Adrenal gland (tissue), 9 donors: ENCODE measurements at regions not wholly inside any gene's neighbourhood (a gene's known extent, or its start where the extent isn't known, plus 50 kb on each side); places are given as distances from the start of the nearest gene placed in this dataset.

ENCODE experiments used
- DNase-seq, 7 donors: peaks; one replicate each; pipeline ENCODE4 v3.0.0-alpha.2; 2019 to 2020
- H3K27ac ChIP-seq, 5 donors: fragments of 200-600 bp; sonication (generic) in 4 of 5; 1 replicate in 3 of 5; 2 replicates in 2 of 5; pipeline versions ENCODE4 v1.5.1 to v1.8.0; 2016 to 2020; ENCODE audit warnings: mild to moderate bottlenecking in 1 of 5
- H3K27me3 ChIP-seq: fragments of 200-600 bp; 2 replicates; pipeline ENCODE4 v1.8.0; 2021
- H3K36me3 ChIP-seq, 2 donors: fragments of 200-600 bp; replicated peaks in 1 of 2; 1 replicate in 1 of 2; 2 replicates in 1 of 2; pipeline versions ENCODE4 v1.5.1 to v1.8.0; 2018 to 2022
- H3K4me1 ChIP-seq, 2 donors: fragments of 200-600 bp; replicated peaks in 1 of 2; 1 replicate in 1 of 2; 2 replicates in 1 of 2; pipeline versions ENCODE4 v1.5.1 to v1.8.0; 2018 to 2021
- H3K4me3 ChIP-seq, 4 donors: fragments of 200-600 bp; sonication (generic) in 3 of 4; one replicate each; pipeline ENCODE4 v1.5.1; 2016 to 2018
- H3K9me3 ChIP-seq, 3 donors: fragments of 200-600 bp; sonication (generic) in 1 of 3; replicated peaks in 1 of 3; 1 replicate in 2 of 3; 2 replicates in 1 of 3; pipeline versions ENCODE4 v1.5.1 to v1.8.0; 2016 to 2021
- CTCF ChIP-seq, 6 experiments: fragments of 450-650 bp in 4 of 6; fragments of 200-600 bp in 2 of 6; sonication (generic) in 1 of 6; IDR thresholded peaks; 1 replicate in 5 of 6; 2 replicates in 1 of 6; pipeline versions ENCODE4 v1.5.1 to v1.8.0; 2016 to 2021; ENCODE audit warnings: antibody characterized with exemption in 6 of 6, mild to moderate bottlenecking in 2 of 6, moderate library complexity in 1 of 6
- POLR2A ChIP-seq, 2 donors: fragments of 450-650 bp; IDR thresholded peaks; one replicate each; pipeline ENCODE4 v1.6.1; 2017; ENCODE audit warnings: antibody characterized with exemption in 2 of 2, mild to moderate bottlenecking in 2 of 2, moderate library complexity in 1 of 2
- WGBS, 4 donors: extraction: QIAGEN DNeasy Blood & Tissue Kit in 2 of 4; methylation state at CpG; one replicate each; pipeline versions ENCODE4 v1.1.5 to v1.1.7; 2013 to 2017; 5-methylcytosine and 5-hydroxymethylcytosine counted together
- intact Hi-C, 2 donors: fragments of 100-400 bp; cut with DNase I; formaldehyde crosslinking; loops; one replicate each; pipeline versions ENCODE4 v1.14.1 to v1.15.0; 2022 to 2023
- donor health status: healthy with polysubstance abuse.
- donor health status: Bipolar disorder and iron deficiency.
- donor health status: DM: yes; HTN: yes; CAD: no.
- donor health status: DM: no; HTN: no; CAD: no.
- donor health status: DM: no; HTN: no; CAD: no.

- 40 to 68% (median 52%) methylated on average over 1 of the region's 1 CpG for WGBS, 4 donors
Measured at GRCh38 chr7:15000157-15000556, 97.6 kb upstream of the DGKB start.

GRCh38 chr7:14999331-14999730, 96.8 kb upstream of the DGKB start:
- DNase-seq, result no peak
- H3K4me3 ChIP-seq, result no peak overlapping the region
- no peaks in the 10 kb centered on the region for H3K4me1 ChIP-seq
- intact Hi-C loops, result no loop called here
- no peak overlapping the region for H3K27ac ChIP-seq
- 75 to 82% (median 80%) methylated on average over 2 of the region's 2 CpGs for WGBS, 4 donors
- H3K36me3 ChIP-seq, result no peaks in the 10 kb centered on the region
- no peaks in the 10 kb centered on the region for H3K9me3 ChIP-seq
- no peak for TF ChIP-seq CTCF (IDR thresholded peaks at IDR 0.05)
- TF ChIP-seq POLR2A (IDR thresholded peaks at IDR 0.05), result no peak
- H3K27me3 ChIP-seq, result no peaks in the 10 kb centered on the region

More at GRCh38 chr7:15000157-15000556, 97.6 kb upstream of the DGKB start:
- Histone ChIP-seq H3K4me1 (no peaks in the 10 kb centered on the region), H3K4me3 (no peak overlapping the region), H3K27ac (no peak overlapping the region), H3K36me3 (no peaks in the 10 kb centered on the region), H3K9me3 (no peaks in the 10 kb centered on the region), H3K27me3 (no peaks in the 10 kb centered on the region)
- TF ChIP-seq CTCF (IDR thresholded peaks at IDR 0.05) (no peak), POLR2A (IDR thresholded peaks at IDR 0.05) (no peak)
- DNase-seq, result no peak
- intact Hi-C loops, result no loop called here

- Histone ChIP-seq H3K27ac (no peak overlapping the region), H3K4me1 (no peaks in the 10 kb centered on the region), H3K27me3 (no peaks in the 10 kb centered on the region), H3K4me3 (no peak overlapping the region), H3K36me3 (no peaks in the 10 kb centered on the region), H3K9me3 (no peaks in the 10 kb centered on the region)
- 64 to 84% (median 68%) methylated on average over 2 of the region's 2 CpGs for WGBS, 4 donors
- intact Hi-C loops, result no loop called here
- TF ChIP-seq CTCF (IDR thresholded peaks at IDR 0.05), result no peak
- no peak for DNase-seq
Measured at GRCh38 chr7:14995774-14996173, 93.2 kb upstream of the DGKB start.

- Histone ChIP-seq H3K27ac (no peak overlapping the region), H3K36me3 (no peaks in the 10 kb centered on the region), H3K27me3 (no peaks in the 10 kb centered on the region), H3K9me3 (no peaks in the 10 kb centered on the region), H3K4me1 (no peaks in the 10 kb centered on the region), H3K4me3 (no peak overlapping the region)
- no peak for TF ChIP-seq POLR2A (IDR thresholded peaks at IDR 0.05)
- TF ChIP-seq CTCF (IDR thresholded peaks at IDR 0.05), result no peak
- WGBS, 4 donors, result 68 to 85% (median 77%) methylated on average over 2 of the region's 2 CpGs
- no peak for DNase-seq
- intact Hi-C loops, result no loop called here
Measured at GRCh38 chr7:14988941-14989340, 86.4 kb upstream of the DGKB start.
